Subcutaneous abdominal adipose tissue (tissue), 5 donors: ENCODE measurements at regions not wholly inside any gene's neighbourhood (a gene's known extent, or its start where the extent isn't known, plus 50 kb on each side); places are given as distances from the start of the nearest gene placed in this dataset.
"Not testable (repeated sequence)": the region's sequence is repeated elsewhere in the genome, so short reads cannot be mapped to it uniquely, and the experiment has no call there.

ENCODE experiments used
- H3K27ac ChIP-seq: one replicate; pipeline ENCODE4 v1.7.0; 2013; ENCODE audit warnings: low read depth, mild to moderate bottlenecking, inconsistent platforms, low read length, moderate library complexity
- H3K27me3 ChIP-seq, 5 donors: one replicate each; pipeline ENCODE4 v1.7.0; 2013; ENCODE audit warnings: low read length in 5 of 5, inconsistent platforms in 1 of 5; ENCODE audit not compliant: control insufficient read depth in 5 of 5, insufficient read depth in 4 of 5
- H3K36me3 ChIP-seq, 5 donors: one replicate each; pipeline ENCODE4 v1.7.0; 2013; ENCODE audit warnings: low read length in 5 of 5; ENCODE audit not compliant: control insufficient read depth in 5 of 5, insufficient read depth in 5 of 5
- H3K4me1 ChIP-seq, 5 donors: one replicate each; pipeline ENCODE4 v1.7.0; 2013; ENCODE audit warnings: low read length in 5 of 5, mild to moderate bottlenecking in 3 of 5, moderate library complexity in 1 of 5; ENCODE audit not compliant: control insufficient read depth in 5 of 5, insufficient read depth in 5 of 5
- H3K4me3 ChIP-seq, 5 donors: one replicate each; pipeline ENCODE4 v1.7.0; 2013; ENCODE audit warnings: low read length in 5 of 5, low read depth in 1 of 5
- H3K9ac ChIP-seq, 5 donors: one replicate each; pipeline ENCODE4 v1.7.0; 2013; ENCODE audit warnings: low read length in 5 of 5, mild to moderate bottlenecking in 4 of 5, moderate library complexity in 3 of 5
- H3K9me3 ChIP-seq, 5 donors: one replicate each; pipeline ENCODE4 v1.7.0; 2013; ENCODE audit warnings: low read length in 5 of 5; ENCODE audit not compliant: control insufficient read depth in 5 of 5
- donor health status: healthy.
- donor health status: healthy.
- donor health status: healthy.
- donor health status: healthy.
- donor health status: healthy.

GRCh38 chr2:9721344-9721743 is 90.5 kb upstream of the YWHAQ start:
- Histone ChIP-seq H3K4me3 (no peak overlapping the region), H3K9me3 (no peaks in the 10 kb centered on the region), H3K27me3 (no peaks in the 10 kb centered on the region), H3K27ac (no peak overlapping the region), H3K36me3 (no peaks in the 10 kb centered on the region), H3K4me1 (no peaks in the 10 kb centered on the region), H3K9ac (no peak overlapping the region)

GRCh38 chr2:9722451-9722850 is 91.7 kb upstream of the YWHAQ start:
- H3K4me3 ChIP-seq, result no peak overlapping the region
- no peaks in the 10 kb centered on the region for H3K27me3 ChIP-seq
- H3K4me1 ChIP-seq, result no peaks in the 10 kb centered on the region
- no peak overlapping the region for H3K27ac ChIP-seq
- H3K9ac ChIP-seq, result no peak overlapping the region
- no peaks in the 10 kb centered on the region for H3K36me3 ChIP-seq
- H3K9me3 ChIP-seq, result no peaks in the 10 kb centered on the region

GRCh38 chr2:9724565-9724964 is 93.8 kb upstream of the YWHAQ start:
- Histone ChIP-seq H3K4me3 (no peak overlapping the region), H3K9me3 (no peaks in the 10 kb centered on the region), H3K36me3 (no peaks in the 10 kb centered on the region), H3K27me3 (no peaks in the 10 kb centered on the region), H3K9ac (no peak overlapping the region), H3K4me1 (no peaks in the 10 kb centered on the region), H3K27ac (no peak overlapping the region)

GRCh38 chr2:9725106-9725505 is 94.3 kb upstream of the YWHAQ start:
- Histone ChIP-seq H3K36me3 (no peaks in the 10 kb centered on the region), H3K9ac (no peak overlapping the region), H3K27me3 (no peaks in the 10 kb centered on the region), H3K27ac (no peak overlapping the region), H3K9me3 (no peaks in the 10 kb centered on the region), H3K4me3 (no peak overlapping the region), H3K4me1 (no peaks in the 10 kb centered on the region)

GRCh38 chr2:9726016-9726415 is 95.2 kb upstream of the YWHAQ start:
- H3K9me3 ChIP-seq, H3K36me3 ChIP-seq, H3K27ac ChIP-seq, H3K4me1 ChIP-seq, H3K4me3 ChIP-seq, H3K27me3 ChIP-seq, H3K9ac ChIP-seq: not testable (repeated sequence)

GRCh38 chr2:9730523-9730922 is 99.7 kb upstream of the YWHAQ start:
- H3K36me3 ChIP-seq, H3K27me3 ChIP-seq, H3K27ac ChIP-seq, H3K4me3 ChIP-seq, H3K9ac ChIP-seq, H3K4me1 ChIP-seq: not testable (repeated sequence)
- H3K9me3 ChIP-seq, result peaks cover 0 to 12% (median 7%) of the 10 kb centered on the region in 5 donors

- H3K4me1 ChIP-seq, result no peaks in the 10 kb centered on the region
Observed at GRCh38 chr2:9732824-9733223, 102.0 kb upstream of the YWHAQ start.

GRCh38 chr2:9734308-9734707 is 103.5 kb upstream of the YWHAQ start:
- Histone ChIP-seq H3K36me3 (no peaks in the 10 kb centered on the region), H3K9ac (no peak overlapping the region), H3K4me1 (peaks cover 6 to 11% (median 9%) of the 10 kb centered on the region in 5 donors)

More at GRCh38 chr2:9732824-9733223, 102.0 kb upstream of the YWHAQ start:
- H3K4me3 ChIP-seq, result no peak overlapping the region
- H3K9ac ChIP-seq, result no peak overlapping the region
- no peaks in the 10 kb centered on the region for H3K27me3 ChIP-seq
- H3K27ac ChIP-seq, result no peak overlapping the region
- H3K9me3 ChIP-seq, result peaks cover 0 to 12% (median 8%) of the 10 kb centered on the region in 5 donors
- no peaks in the 10 kb centered on the region for H3K36me3 ChIP-seq

GRCh38 chr2:9735335-9735734 is 104.5 kb upstream of the YWHAQ start:
- no peak overlapping the region for H3K9ac ChIP-seq
- H3K27me3 ChIP-seq, result no peaks in the 10 kb centered on the region
- H3K36me3 ChIP-seq, result no peaks in the 10 kb centered on the region
- no peak overlapping the region for H3K27ac ChIP-seq
- H3K9me3 ChIP-seq, result peaks cover 0 to 12% (median 8%) of the 10 kb centered on the region in 5 donors
- peaks cover 6 to 16% (median 13%) of the 10 kb centered on the region in 5 donors for H3K4me1 ChIP-seq
- no peak overlapping the region for H3K4me3 ChIP-seq

More at GRCh38 chr2:9734308-9734707, 103.5 kb upstream of the YWHAQ start:
- Histone ChIP-seq H3K9me3 (peaks cover 0 to 12% (median 8%) of the 10 kb centered on the region in 5 donors), H3K27me3 (no peaks in the 10 kb centered on the region), H3K27ac (no peak overlapping the region), H3K4me3 (no peak overlapping the region)

- no peak overlapping the region for H3K27ac ChIP-seq
- H3K9ac ChIP-seq, result no peak overlapping the region
Observed at GRCh38 chr2:9736021-9736420, 105.2 kb upstream of the YWHAQ start.

More at GRCh38 chr2:9736021-9736420, 105.2 kb upstream of the YWHAQ start:
- peaks cover 6 to 16% (median 13%) of the 10 kb centered on the region in 5 donors for H3K4me1 ChIP-seq
- peaks cover 0 to 12% (median 8%) of the 10 kb centered on the region in 5 donors for H3K9me3 ChIP-seq
- no peaks in the 10 kb centered on the region for H3K36me3 ChIP-seq
- H3K27me3 ChIP-seq, result no peaks in the 10 kb centered on the region
- H3K4me3 ChIP-seq, result no peak overlapping the region
